Keratinocyte (primary cell): ENCODE measurements at regions not wholly inside any gene's neighbourhood (a gene's known extent, or its start where the extent isn't known, plus 50 kb on each side); places are given as distances from the start of the nearest gene placed in this dataset.

ENCODE experiments used
- DNase-seq: peaks from one replicate; pipeline ENCODE4 v3.0.0-alpha.2; 2011; ENCODE audit warnings: low read depth, missing footprints, low spot score
- FAIRE-seq: peaks from 2 replicates; lab custom pipeline; 2011; peaks lifted over from hg19 to GRCh38; lab: Jason Lieb, UNC
- H2AFZ ChIP-seq: 2 replicates; pipeline ENCODE4 v1.6.0; 2012; ENCODE audit warnings: low read length, control low read depth, inconsistent platforms; ENCODE audit not compliant: control insufficient read depth
- H3K27ac ChIP-seq: 2 replicates; pipeline ENCODE4 v1.5.1; 2011; ENCODE audit warnings: low read length; ENCODE audit not compliant: control insufficient read depth, insufficient read depth
- H3K27me3 ChIP-seq: 3 replicates; pipeline ENCODE4 v1.6.0; 2011; ENCODE audit warnings: low read length; ENCODE audit not compliant: control insufficient read depth, insufficient read depth; ENCODE audit errors: extremely low read depth
- H3K36me3 ChIP-seq, 2 experiments: 2 replicates in 1 of 2; 3 replicates in 1 of 2; pipeline ENCODE4 v1.5.1; 2011; ENCODE audit warnings: low read length in 2 of 2, mild to moderate bottlenecking in 1 of 2; ENCODE audit not compliant: control insufficient read depth in 2 of 2, insufficient read depth in 2 of 2; ENCODE audit errors: extremely low read depth in 1 of 2
- H3K4me1 ChIP-seq: 3 replicates; pipeline ENCODE4 v1.5.1; 2011; ENCODE audit warnings: low read length; ENCODE audit not compliant: control insufficient read depth, insufficient read depth; ENCODE audit errors: extremely low read depth
- H3K4me2 ChIP-seq: 3 replicates; pipeline ENCODE4 v1.6.0; 2011; ENCODE audit warnings: low read depth, low read length; ENCODE audit not compliant: control insufficient read depth, insufficient read depth; ENCODE audit errors: extremely low read depth
- H3K4me3 ChIP-seq, 3 experiments: fragments of 200-600 bp in 1 of 3; sonication (generic) in 1 of 3; 2 replicates in 2 of 3; 3 replicates in 1 of 3; pipeline ENCODE4 v1.5.1; 2011 to 2016; ENCODE audit warnings: low read length in 3 of 3, mild to moderate bottlenecking in 3 of 3, control low read depth in 2 of 3, inconsistent platforms in 1 of 3, low read depth in 1 of 3, mixed read lengths in 1 of 3, mixed run types in 1 of 3, moderate library complexity in 1 of 3; ENCODE audit not compliant: control insufficient read depth in 2 of 3, insufficient read depth in 2 of 3; ENCODE audit errors: extremely low read depth in 1 of 3
- H3K79me2 ChIP-seq: 2 replicates; pipeline ENCODE4 v1.6.0; 2012; ENCODE audit warnings: low read length; ENCODE audit not compliant: control insufficient read depth, insufficient read depth
- H3K9ac ChIP-seq: 3 replicates; pipeline ENCODE4 v1.6.0; 2011; ENCODE audit warnings: low read length; ENCODE audit not compliant: control insufficient read depth, insufficient read depth; ENCODE audit errors: extremely low read depth
- H3K9me1 ChIP-seq: 3 replicates; pipeline ENCODE4 v1.6.0; 2011; ENCODE audit warnings: low read length; ENCODE audit not compliant: control insufficient read depth, insufficient read depth; ENCODE audit errors: extremely low read depth
- H3K9me3 ChIP-seq: 2 replicates; pipeline ENCODE4 v1.5.1; 2012; ENCODE audit warnings: low read depth, low read length; ENCODE audit not compliant: control insufficient read depth
- H4K20me1 ChIP-seq: 3 replicates; pipeline ENCODE4 v1.6.0; 2011; ENCODE audit warnings: low read length; ENCODE audit not compliant: control insufficient read depth, insufficient read depth; ENCODE audit errors: extremely low read depth
- CTCF ChIP-seq, 3 experiments: IDR thresholded peaks in 1 of 3; conservative IDR thresholded peaks in 1 of 3; optimal IDR thresholded peaks in 1 of 3; 2 replicates in 2 of 3; 3 replicates in 1 of 3; pipeline versions ENCODE3 to v1.5.1; 2011; ENCODE audit warnings: low read length in 3 of 3, mild to moderate bottlenecking in 3 of 3, moderate library complexity in 2 of 3, control low read depth in 1 of 3, inconsistent platforms in 1 of 3; ENCODE audit not compliant: insufficient read depth in 2 of 3; ENCODE audit errors: extremely low read depth in 1 of 3
- EZH2 ChIP-seq: IDR thresholded peaks from one replicate; pipeline ENCODE4 v1.6.1; 2012; ENCODE audit warnings: inconsistent platforms, mild to moderate bottlenecking, low read length, moderate library complexity
- dilution Hi-C: fragments of 300-500 bp; cut with MboI; formaldehyde crosslinking; loops from one replicate; pipeline ENCODE4 v1.7.0; 2020; ENCODE audit warnings: low sequenced_read_pairs; ENCODE audit not compliant: extremely low pct_ligation_motif_present

GRCh38 chr6:122258839-122259238 is 140.6 kb upstream of the HSF2 start:
- no peak overlapping the region for H3K27ac ChIP-seq
- dilution Hi-C loops, result no loop called here
- H3K9me1 ChIP-seq, result no peaks in the 10 kb centered on the region
- no peak overlapping the region for H3K4me2 ChIP-seq
- no peak overlapping the region for H3K4me3 ChIP-seq
- FAIRE-seq (no peak), DNase-seq (no peak)
- TF ChIP-seq EZH2 (no peak), CTCF (optimal IDR thresholded peaks at IDR 0.05 in 1 of 3, IDR thresholded peaks at IDR 0.05 in 1 of 3, conservative IDR thresholded peaks at IDR 0.05 in 1 of 3; ENCODE audit: extremely low read depth in 1 of 3, insufficient read depth in 2 of 3, low read length in 3 of 3) (no peak)
- H3K9me3 ChIP-seq, result no peaks in the 10 kb centered on the region
- no peaks in the 10 kb centered on the region for H4K20me1 ChIP-seq
- H3K36me3 ChIP-seq, result no peaks in the 10 kb centered on the region
- no peak overlapping the region for H2AFZ ChIP-seq
- no peaks in the 10 kb centered on the region for H3K27me3 ChIP-seq
- H3K9ac ChIP-seq, result no peak overlapping the region
- no peaks in the 10 kb centered on the region for H3K79me2 ChIP-seq
- no peaks in the 10 kb centered on the region for H3K4me1 ChIP-seq

GRCh38 chr6:122264557-122264956 is 134.9 kb upstream of the HSF2 start:
- dilution Hi-C loops, result no loop called here

More at GRCh38 chr6:122264557-122264956, 134.9 kb upstream of the HSF2 start:
- H3K27ac ChIP-seq, result no peak overlapping the region
- no peaks in the 10 kb centered on the region for H3K36me3 ChIP-seq
- no peaks in the 10 kb centered on the region for H3K9me3 ChIP-seq
- no peak for DNase-seq
- no peaks in the 10 kb centered on the region for H3K79me2 ChIP-seq
- no peaks in the 10 kb centered on the region for H3K9me1 ChIP-seq
- no peaks in the 10 kb centered on the region for H3K4me1 ChIP-seq
- H3K27me3 ChIP-seq, result no peaks in the 10 kb centered on the region
- no peak overlapping the region for H3K4me3 ChIP-seq
- FAIRE-seq, result no peak
- H3K4me2 ChIP-seq, result no peak overlapping the region
- H4K20me1 ChIP-seq, result no peaks in the 10 kb centered on the region
- no peak overlapping the region for H2AFZ ChIP-seq
- TF ChIP-seq EZH2 (no peak), CTCF (optimal IDR thresholded peaks at IDR 0.05 in 1 of 3, IDR thresholded peaks at IDR 0.05 in 1 of 3, conservative IDR thresholded peaks at IDR 0.05 in 1 of 3; ENCODE audit: extremely low read depth in 1 of 3, insufficient read depth in 2 of 3, low read length in 3 of 3) (no peak)
- H3K9ac ChIP-seq, result no peak overlapping the region
